Omental fat pad (tissue), 3 donors: ENCODE measurements at regions not wholly inside any gene's neighbourhood (a gene's known extent, or its start where the extent isn't known, plus 50 kb on each side); places are given as distances from the start of the nearest gene placed in this dataset.

Experiments
- ATAC-seq: fragments of 150-250 bp; one replicate; pipeline ENCODE4 v1.9.1; 2016; ENCODE audit warnings: mild to moderate bottlenecking, moderate library complexity; ENCODE audit not compliant: low FRiP score
- DNase-seq: peaks from one replicate; pipeline ENCODE4 v3.0.0-alpha.2; 2019; ENCODE audit warnings: low spot score
- CTCF ChIP-seq, 3 donors: fragments of 450-650 bp; IDR thresholded peaks; one replicate each; pipeline ENCODE4 v1.5.1; 2016 to 2017; ENCODE audit warnings: antibody characterized with exemption in 3 of 3, mild to moderate bottlenecking in 3 of 3, moderate library complexity in 2 of 3

GRCh38 chr5:134063188-134063820 is 51.2 kb upstream of the TCF7 start:
- TF ChIP-seq CTCF (IDR thresholded peaks at IDR 0.05) = no peak
- DNase-seq (no peak), ATAC-seq (no peak)

GRCh38 chr5:134059758-134060495 is 54.6 kb upstream of the TCF7 start:
- TF ChIP-seq CTCF (IDR thresholded peaks at IDR 0.05) = no peak
- peak; percentile 14 for ATAC-seq

GRCh38 chr5:134055015-134055414 is 50.2 kb upstream of the VDAC1 start:
- ATAC-seq (no peak), DNase-seq (no peak)
- TF ChIP-seq CTCF (IDR thresholded peaks at IDR 0.05) = no peak

More at GRCh38 chr5:134059758-134060495, 54.6 kb upstream of the TCF7 start:
- DNase-seq = no peak
